MCF 10A (cell line): ENCODE measurements at regions not wholly inside any gene's neighbourhood (a gene's known extent, or its start where the extent isn't known, plus 50 kb on each side); places are given as distances from the start of the nearest gene placed in this dataset.
"Not testable (repeated sequence)": the region's sequence is repeated elsewhere in the genome, so short reads cannot be mapped to it uniquely, and the experiment has no call there.

Experiments
- BruUV-seq: library from RNA; stranded (reverse); fragments of 400-500 nt; replicated peaks from 2 replicates; lab custom pipeline; 2021; lab: Mats Ljungman, UMichigan
- CTCF ChIA-PET: fragments of 300-600 bp; sonication (Branson Sonifier 250); formaldehyde crosslinking; extraction: SDS; loops from one replicate; lab custom pipeline; 2021; ENCODE audit warnings: antibody characterized with exemption, inconsistent platforms; lab: Yijun Ruan, JAX
- POLR2A ChIA-PET: fragments of 300-600, 350-650 bp; sonication (Branson Sonifier 250); formaldehyde crosslinking; extraction: SDS; loops from one replicate; lab custom pipeline; 2020; ENCODE audit warnings: antibody characterized with exemption, inconsistent platforms; lab: Yijun Ruan, JAX
- DNase-seq: peaks from one replicate; pipeline ENCODE4 v3.0.0-alpha.2; 2018; ENCODE audit not compliant: unreplicated experiment
- H3K27ac Mint-ChIP-seq: one replicate; pipeline ENCODE4 v1.8.0; 2022; ENCODE audit warnings: mild to moderate bottlenecking, low read depth, mixed read lengths; ENCODE audit not compliant: unreplicated experiment
- H3K27me3 Mint-ChIP-seq: one replicate; pipeline ENCODE4 v1.8.0; 2022; ENCODE audit warnings: mixed read lengths; ENCODE audit not compliant: insufficient read depth, unreplicated experiment
- H3K36me3 Mint-ChIP-seq: one replicate; pipeline ENCODE4 v1.8.0; 2022; ENCODE audit warnings: mild to moderate bottlenecking, moderate library complexity, mixed read lengths; ENCODE audit not compliant: insufficient read depth, unreplicated experiment
- H3K4me1 Mint-ChIP-seq: one replicate; pipeline ENCODE4 v1.8.0; 2022; ENCODE audit warnings: mixed read lengths; ENCODE audit not compliant: insufficient read depth, unreplicated experiment
- H3K4me3 Mint-ChIP-seq: one replicate; pipeline ENCODE4 v1.8.0; 2022; ENCODE audit warnings: mild to moderate bottlenecking, moderate library complexity, mixed read lengths; ENCODE audit not compliant: unreplicated experiment
- H3K9me3 Mint-ChIP-seq: one replicate; pipeline ENCODE4 v1.8.0; 2022; ENCODE audit warnings: mixed read lengths; ENCODE audit not compliant: unreplicated experiment
- intact Hi-C: fragments of 100-400 bp; cut with micrococcal nuclease; formaldehyde crosslinking; loops from 2 replicates; pipeline ENCODE4 v1.14.1; 2022
- TF ChIP-seq, protein P1 (sequence below): fragments of 200-600 bp; IDR thresholded peaks from one replicate; pipeline ENCODE4 v1.8.0; 2022; ENCODE audit warnings: antibody characterized with exemption, mild to moderate bottlenecking; ENCODE audit not compliant: unreplicated experiment

DNA sequence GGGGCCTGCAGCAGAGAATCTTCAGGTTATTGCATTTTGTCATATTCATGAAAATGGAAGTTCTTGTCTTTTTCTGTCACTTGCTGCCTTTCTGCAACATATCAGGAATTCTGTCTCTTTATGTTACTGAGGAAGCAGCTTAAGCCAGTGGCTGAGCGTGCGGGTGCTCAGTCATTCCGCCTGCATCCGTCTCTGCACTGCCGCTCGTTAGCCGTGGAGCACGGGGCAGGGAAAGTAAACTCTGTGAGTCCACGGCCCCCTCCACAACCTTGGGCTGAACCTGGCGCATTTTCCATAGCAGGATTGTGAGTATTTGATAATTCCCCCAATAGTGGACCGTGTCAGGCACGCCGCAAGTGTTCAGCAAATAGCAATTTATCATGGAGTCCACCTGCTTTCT, 1007.7 kb downstream of the BRD1 start:
- TF ChIP-seq, protein P1, sequence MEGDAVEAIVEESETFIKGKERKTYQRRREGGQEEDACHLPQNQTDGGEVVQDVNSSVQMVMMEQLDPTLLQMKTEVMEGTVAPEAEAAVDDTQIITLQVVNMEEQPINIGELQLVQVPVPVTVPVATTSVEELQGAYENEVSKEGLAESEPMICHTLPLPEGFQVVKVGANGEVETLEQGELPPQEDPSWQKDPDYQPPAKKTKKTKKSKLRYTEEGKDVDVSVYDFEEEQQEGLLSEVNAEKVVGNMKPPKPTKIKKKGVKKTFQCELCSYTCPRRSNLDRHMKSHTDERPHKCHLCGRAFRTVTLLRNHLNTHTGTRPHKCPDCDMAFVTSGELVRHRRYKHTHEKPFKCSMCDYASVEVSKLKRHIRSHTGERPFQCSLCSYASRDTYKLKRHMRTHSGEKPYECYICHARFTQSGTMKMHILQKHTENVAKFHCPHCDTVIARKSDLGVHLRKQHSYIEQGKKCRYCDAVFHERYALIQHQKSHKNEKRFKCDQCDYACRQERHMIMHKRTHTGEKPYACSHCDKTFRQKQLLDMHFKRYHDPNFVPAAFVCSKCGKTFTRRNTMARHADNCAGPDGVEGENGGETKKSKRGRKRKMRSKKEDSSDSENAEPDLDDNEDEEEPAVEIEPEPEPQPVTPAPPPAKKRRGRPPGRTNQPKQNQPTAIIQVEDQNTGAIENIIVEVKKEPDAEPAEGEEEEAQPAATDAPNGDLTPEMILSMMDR: no peak
- no peaks in the 10 kb centered on the region for H3K27me3 Mint-ChIP-seq
- H3K9me3 Mint-ChIP-seq: peaks cover 36% of the 10 kb centered on the region
- POLR2A ChIA-PET: no interaction called here
- no peak overlapping the region for H3K27ac Mint-ChIP-seq
- intact Hi-C loops: no loop called here
- no peaks in the 10 kb centered on the region for H3K36me3 Mint-ChIP-seq
- BruUV-seq: no TSS peak
- no peak overlapping the region for H3K4me3 Mint-ChIP-seq
- CTCF ChIA-PET: no interaction called here
- no peak for DNase-seq
- H3K4me1 Mint-ChIP-seq: no peaks in the 10 kb centered on the region

DNA sequence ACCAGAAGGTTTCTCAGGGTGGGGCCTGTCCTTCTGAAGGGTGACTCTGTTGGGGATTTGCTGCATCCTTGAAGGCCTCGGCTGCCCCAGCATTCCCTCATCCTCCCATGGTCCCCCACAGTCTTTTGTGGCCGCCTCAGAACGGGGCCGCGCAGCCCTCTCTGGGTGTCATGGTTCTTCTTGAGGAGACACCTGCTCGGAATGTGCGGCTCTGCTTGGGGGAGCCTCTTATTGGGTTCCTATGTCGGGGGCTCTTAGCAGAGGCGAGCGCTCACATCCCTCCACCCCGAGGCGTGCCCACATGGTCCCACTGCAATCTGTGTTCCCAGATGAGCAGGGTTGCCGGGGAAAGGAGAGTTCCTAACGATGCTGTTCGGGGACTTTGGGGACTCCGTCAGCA, 1008.4 kb downstream of the BRD1 start:
- POLR2A ChIA-PET: no interaction called here
- CTCF ChIA-PET: no interaction called here

DNA sequence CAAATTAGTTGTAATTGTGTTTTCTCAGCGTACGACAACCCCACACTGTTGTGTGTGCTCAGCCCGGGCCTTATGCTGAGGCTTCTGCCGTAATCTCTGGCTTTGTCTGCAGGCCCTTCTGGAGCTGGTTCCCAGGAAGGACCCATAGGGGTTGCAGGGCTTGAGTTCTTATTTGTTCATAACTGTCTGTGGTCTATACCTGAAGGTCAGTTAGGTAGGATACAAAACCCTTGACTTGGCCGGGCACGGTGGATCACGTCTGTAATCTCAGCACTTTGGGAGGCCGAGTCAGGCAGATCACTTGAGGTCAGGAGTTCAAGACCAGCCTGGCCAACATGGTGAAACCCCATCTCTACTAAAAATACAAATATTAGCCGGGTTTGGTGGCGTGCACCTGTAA, 1010.2 kb downstream of the BRD1 start:
- intact Hi-C loops, DNase-seq, H3K36me3 Mint-ChIP-seq, POLR2A ChIA-PET, BruUV-seq, H3K4me3 Mint-ChIP-seq, H3K27me3 Mint-ChIP-seq, H3K27ac Mint-ChIP-seq, CTCF ChIA-PET, H3K4me1 Mint-ChIP-seq: not testable (repeated sequence)
- peaks cover 30% of the 10 kb centered on the region for H3K9me3 Mint-ChIP-seq

More for the DNA sequence above, 1008.4 kb downstream of the BRD1 start:
- Mint-ChIP-seq H3K36me3 (no peaks in the 10 kb centered on the region), H3K4me1 (no peaks in the 10 kb centered on the region), H3K27ac (no peak overlapping the region), H3K4me3 (no peak overlapping the region), H3K9me3 (peaks cover 30% of the 10 kb centered on the region), H3K27me3 (no peaks in the 10 kb centered on the region)
- no TSS peak for BruUV-seq
- DNase-seq: no peak
- TF ChIP-seq, protein P1: no peak
- intact Hi-C loops: no loop called here

DNA sequence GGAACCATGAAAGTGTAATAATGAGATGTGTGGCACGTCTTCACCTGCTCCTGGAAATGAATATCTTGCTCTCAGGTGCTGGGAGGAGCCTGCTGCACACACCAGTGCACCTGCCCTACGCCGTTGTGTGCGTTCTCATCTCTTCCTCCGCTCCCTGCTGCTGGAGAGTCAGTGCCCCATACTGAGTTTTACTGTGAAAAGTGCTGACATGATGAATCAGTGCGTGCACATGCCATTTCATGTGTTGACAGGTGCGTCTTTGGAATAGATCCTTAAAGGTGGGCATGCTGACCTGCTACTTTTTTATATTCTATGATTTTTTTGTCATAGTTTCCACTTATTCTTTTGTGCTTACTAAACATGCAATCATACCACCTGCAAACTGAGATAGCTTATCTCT, 1015.8 kb downstream of the BRD1 start:
- Mint-ChIP-seq H3K4me1 (no peaks in the 10 kb centered on the region), H3K27ac (no peak overlapping the region), H3K4me3 (no peak overlapping the region), H3K27me3 (no peaks in the 10 kb centered on the region), H3K9me3 (peaks cover 24% of the 10 kb centered on the region), H3K36me3 (peaks cover 2% of the 10 kb centered on the region)
- TF ChIP-seq, protein P1: no peak
- intact Hi-C loops: no loop called here
- BruUV-seq: no TSS peak
- CTCF ChIA-PET: no interaction called here
- POLR2A ChIA-PET: no interaction called here
- no peak for DNase-seq
